Hippocampal formation (tissue), 2 donors: ENCODE measurements at regions not wholly inside any gene's neighbourhood (a gene's known extent, or its start where the extent isn't known, plus 50 kb on each side); places are given as distances from the start of the nearest gene placed in this dataset.
"Not testable (repeated sequence)": the region's sequence is repeated elsewhere in the genome, so short reads cannot be mapped to it uniquely, and the experiment has no call there.

Source experiments
- DNase-seq, 2 donors: peaks; one replicate each; lab custom pipeline; 2025; lab: John Stamatoyannopoulos, UW

DNA sequence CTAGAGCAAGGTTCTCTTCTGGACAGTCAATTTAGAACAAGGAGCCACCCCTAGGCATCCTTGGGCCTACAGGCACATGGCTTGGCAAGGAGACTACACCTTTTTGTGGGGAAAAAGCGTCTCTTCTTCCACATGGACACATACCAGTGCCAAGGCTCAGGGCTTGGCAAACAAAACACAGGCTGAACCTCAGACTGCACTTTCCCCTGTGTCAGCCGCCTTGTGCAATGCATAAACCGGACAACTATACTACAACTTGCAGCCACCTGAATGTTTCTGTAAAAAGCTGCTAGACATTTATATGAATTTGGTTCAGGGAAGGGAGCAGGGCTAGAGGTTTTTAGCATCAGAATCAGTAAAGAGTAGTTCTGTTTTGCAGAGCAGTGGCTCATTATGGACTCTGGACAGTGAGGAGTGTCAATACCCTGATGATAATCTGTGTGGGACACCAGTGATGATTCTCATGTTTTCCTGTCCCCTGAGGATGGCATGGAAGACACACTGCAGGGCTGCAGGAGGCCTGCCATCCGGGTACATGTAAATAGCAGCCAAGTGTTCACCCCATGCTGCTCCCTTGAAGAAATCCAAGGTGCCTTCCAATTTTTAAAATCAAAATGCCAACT is 118.9 kb downstream of the GATA3 start:
- no peak for DNase-seq

DNA sequence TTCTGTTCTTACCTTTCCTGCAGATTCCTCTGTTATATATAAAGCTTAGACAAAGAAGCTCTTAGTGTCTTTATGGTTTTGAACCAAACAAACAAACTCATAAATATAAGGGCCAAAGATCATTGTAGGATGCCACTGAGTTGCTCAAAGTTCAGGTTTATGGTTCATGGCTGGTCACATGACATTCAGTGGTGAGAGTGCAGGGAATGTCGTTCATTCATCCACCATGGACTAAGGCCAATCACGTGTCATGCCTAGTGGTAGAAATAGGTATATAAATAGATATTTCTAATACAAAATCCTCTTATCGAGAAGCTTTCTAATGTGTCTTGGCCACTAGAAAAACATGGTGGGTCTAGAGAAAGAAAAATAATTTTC is 119.4 kb downstream of the GATA3 start:
- no peak for DNase-seq

DNA sequence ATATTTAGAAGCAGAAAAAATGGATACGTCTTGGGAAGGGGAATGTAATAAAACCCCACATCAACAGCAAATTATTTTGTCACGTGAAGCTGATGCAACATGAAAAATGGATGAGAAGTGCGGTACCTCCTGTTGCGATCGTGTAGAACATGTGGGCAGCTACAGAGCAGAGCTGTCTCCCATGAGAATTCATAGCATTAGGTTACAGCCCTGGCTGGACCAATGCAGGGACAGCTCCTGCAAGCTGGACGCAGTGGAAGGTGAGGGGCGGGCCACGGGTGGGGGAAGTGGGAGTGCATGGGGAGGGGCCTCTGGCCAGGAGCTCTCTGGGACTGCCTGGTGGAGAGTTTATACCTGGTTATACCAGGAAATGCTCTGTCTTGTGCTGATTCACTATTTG is 120.3 kb downstream of the GATA3 start:
- no peak for DNase-seq

DNA sequence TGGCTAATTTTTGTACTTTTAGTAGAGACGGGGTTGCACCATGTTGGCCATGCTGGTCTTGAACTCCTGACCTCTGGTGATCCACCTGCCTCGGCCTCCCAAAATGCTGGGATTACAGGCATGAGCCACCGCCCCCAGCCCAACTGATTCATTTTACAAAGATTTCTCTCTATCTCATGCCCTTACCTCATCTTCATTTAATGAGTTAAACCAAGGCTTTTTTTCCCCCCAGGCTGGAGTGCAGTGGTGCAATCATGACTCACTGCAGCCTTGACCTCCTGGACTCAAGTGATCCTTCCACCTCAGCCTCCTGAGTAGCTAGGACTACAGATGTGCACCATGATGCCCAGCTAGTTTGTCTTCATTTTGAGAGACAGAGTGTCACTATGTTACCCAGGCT is 123.0 kb downstream of the GATA3 start:
- not testable (repeated sequence) for DNase-seq

DNA sequence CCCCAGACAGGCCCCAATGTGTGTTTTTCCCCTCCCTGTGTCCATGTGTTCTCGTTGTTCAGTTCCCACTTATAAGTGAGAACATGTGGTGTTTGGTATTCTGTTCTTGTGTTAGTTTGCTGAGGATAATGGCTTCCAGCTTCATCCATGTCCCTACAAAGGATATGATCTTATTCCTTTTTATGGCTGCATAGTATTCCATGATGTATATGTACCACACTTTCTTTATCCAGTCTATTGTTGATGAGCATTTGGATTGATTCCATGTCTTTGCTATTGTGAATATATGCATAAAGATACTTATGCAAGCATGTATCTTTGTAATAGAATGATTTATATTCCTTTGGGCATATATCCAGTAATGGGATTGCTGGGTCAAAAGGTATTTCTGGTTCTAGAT is 125.3 kb downstream of the GATA3 start:
- not testable (repeated sequence) for DNase-seq

DNA sequence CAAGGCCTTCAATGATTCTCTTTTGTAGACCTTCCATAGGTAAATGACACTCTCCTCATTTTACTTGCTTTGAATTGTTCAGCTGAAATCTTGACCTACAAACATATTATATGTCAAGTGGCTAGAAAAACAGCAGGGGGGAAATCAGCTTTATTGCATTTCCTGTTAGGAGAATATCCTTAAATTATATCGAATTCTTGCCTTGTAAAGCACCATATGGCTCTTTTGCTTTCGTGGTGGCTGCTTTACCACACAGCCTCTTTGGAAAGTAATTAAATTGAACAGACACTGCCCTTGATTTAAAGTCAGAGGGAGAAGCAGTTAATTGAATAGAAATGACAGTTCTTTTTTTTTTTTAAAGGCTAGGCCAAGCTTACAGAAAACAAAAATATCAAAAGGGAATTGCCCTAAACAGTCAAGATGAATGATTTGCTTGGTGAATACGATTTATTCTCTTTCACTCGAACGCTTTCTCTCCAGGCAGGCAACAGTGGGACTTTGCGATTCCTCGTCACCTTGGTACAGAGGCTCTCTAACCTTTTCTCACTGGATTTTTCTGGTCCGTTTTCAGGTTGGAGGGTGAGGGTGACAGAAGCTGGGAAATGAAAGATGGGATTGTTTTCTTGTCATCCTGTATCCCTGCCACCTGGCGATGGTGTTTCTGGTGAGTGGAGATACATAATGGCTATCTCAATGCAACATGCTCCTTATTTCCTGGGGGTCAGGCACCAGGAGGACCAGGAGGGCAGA is 126.0 kb downstream of the GATA3 start:
- DNase-seq: no peak

DNA sequence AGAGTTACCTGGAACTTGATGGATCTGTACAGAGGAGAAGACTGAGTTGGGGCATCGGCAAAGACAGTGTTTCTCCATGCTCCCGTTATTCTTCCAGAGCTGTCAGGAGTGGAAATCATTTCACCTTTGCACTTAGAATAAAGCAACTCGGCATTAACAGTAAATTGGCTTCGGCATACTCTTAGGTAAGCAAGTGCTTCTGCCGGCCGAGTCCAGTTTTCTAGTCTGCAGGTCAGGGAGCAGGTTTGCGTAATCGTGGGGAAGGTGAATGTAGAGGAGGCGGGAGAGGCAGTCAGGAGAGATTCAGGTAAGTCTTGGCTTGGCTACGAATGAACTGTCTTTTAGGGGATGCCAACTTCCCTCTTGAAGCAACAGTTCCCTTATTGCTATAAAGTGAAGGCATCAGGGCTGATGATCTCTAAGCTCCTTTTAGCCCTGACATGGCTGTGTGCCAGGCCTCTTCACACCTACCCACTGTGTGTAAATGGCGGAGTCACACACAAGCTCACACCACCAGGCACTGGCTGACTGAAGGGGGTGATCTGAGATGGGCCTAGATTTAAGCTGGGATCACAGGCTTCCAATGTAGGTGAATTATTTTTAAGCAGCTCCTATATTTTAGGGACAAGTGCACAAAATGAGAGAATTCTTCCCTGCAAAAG is 127.1 kb downstream of the GATA3 start:
- DNase-seq: no peak

DNA sequence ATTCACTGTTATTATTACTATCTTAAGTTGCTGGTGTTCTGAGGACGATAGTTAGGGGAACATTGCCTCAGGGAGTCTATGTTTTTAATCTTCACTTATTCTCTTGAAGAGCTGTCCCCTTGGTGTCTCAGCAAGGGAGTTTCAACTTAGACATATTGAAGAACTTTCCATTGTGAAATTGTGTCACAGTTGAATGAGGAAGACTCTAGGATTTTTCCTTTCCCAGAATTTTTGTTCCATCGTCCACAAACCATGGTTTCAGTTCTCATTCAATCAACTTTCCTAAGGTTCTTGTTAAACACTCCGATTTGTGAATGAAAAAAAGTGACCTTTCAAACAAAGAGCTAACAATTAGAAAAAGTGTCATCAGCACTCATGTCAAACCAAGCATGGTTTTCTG is 128.3 kb downstream of the GATA3 start:
- no peak for DNase-seq

DNA sequence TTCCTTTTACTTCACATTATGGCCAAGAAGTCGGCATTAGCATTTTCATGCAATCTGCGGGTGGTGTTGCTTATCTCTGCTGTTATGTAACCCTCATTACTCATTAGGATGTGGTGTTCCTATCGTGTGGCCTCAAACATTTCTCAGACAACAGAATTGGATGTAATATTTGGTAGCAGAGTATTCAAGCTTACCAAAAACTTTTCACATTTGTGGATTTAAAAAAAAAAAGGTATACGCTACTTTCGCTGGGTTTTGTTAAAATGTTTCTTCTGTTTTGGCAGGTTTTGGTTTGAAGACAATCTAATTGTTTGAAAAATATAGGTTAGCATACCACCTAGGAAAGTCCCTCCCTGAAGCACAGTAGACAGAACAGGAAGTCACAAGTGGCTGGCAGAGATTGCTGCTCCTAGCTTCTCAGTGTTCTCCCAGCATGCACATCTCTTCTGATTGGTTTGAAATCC is 128.8 kb downstream of the GATA3 start:
- no peak for DNase-seq

DNA sequence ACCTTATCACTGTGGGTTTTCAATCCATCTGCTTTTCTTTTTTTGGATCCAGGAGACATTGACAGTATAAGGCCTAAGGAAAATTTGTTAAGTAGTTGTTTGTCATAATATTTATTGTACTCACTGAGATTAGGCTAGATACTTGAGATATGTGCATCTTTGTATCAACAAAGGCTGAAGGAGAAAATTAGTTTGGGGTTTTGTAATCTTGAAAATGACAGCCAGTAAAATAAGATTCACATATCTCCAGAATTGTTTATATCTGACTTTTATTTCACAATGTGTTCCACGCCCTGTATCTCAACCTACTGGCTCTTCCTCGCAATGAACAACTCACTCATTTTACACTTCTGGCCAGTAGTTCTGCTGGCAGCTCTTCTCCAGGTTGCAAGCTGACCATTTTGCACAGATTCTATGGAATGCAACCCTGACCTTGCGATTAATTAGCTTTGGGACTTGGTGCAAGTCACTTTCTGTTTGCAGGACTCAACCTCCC is 132.7 kb downstream of the GATA3 start:
- DNase-seq: no peak

DNA sequence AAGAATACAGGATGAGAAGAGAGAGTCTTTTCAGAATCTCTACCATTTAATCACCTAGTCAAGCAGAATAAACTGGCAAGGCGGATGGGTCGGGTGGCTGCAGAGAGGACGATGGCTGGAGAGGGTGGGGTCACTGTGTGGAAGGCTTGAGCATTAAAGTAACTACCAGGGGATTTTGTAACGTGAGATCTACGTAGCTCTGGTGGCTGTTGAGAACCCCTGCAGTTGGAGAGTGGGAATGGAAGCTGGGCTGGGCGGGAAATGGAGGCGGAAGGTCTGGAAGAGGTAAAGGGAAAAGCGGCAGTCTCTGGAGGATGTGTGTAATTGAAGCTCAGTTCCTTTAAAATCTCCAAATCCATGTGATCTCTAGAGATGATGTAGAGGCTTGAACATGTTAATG is 135.0 kb downstream of the GATA3 start:
- DNase-seq: no peak

DNA sequence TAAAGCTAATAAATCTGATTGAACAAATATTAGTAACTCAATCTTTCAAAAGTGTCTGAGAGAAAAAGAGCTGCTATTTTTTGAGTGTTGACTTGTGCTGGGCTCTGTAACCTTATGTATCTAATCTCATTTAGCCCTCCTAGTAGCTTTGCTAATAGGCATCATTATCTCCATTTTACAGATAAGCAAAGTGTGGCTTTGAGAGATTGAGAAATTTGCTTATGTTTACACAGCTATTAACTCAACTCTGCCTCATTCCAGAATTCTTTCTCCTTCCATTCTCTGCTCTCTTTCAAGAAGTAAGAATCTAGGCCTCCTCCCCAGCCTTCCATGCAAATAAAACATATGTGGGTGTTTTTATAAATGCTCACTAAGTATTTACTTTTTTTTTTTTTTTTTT is 137.8 kb downstream of the GATA3 start:
- DNase-seq: no peak

DNA sequence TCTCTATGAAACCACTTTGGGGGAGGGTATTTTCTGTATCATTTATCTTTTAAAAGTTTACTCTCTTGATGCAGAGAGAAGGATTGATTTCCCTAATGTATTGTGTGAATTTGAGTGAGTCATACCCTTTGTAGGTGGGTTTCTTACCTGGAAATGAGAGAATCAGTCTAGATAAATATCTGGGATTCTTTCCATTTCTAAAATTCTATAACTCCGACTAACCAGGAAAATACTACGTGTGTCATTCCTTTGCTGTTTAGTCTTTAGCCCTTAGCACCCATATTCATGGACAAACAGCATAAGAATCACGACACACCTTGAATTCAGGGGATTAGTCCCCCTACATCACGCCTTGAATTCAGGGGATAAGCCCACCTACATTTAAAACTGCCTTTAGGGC is 139.1 kb downstream of the GATA3 start:
- no peak for DNase-seq

DNA sequence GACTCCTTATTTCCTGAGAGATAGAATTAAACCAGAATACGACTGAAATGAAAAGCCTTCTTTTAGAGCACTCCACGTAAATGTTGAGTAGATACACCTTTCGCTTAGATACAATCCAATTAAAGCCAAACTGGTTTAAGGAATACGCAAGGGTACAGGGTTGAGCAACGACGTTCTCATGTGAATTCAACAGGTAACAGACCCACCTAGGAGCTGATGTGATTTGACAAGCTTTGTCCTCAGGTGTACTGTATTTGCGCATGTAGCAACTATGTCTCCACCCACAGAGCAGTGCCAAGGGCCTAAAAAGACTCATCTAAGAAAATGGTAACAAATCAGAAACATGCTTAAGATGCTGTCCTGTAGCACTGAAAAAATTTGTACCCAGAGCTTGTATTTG is 139.6 kb downstream of the GATA3 start:
- no peak for DNase-seq

DNA sequence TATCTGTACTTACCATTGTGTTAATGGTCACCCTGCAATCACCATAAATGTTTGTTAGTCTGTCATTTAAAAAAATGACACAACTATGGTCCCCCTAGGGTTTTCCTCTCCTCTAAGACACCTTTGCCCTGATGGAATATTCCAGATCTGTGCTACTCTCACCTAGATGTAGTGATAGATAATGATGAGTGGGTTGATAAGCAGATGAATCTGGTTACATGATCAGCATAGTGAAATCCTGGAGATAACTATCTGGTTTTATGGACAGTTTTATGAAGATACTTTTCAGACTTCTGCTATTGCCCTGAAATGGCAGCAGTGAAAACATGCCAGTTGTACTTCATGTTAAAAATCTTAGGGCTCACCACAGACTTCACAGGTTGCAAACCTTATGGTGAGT is 152.4 kb downstream of the GATA3 start:
- DNase-seq: no peak

DNA sequence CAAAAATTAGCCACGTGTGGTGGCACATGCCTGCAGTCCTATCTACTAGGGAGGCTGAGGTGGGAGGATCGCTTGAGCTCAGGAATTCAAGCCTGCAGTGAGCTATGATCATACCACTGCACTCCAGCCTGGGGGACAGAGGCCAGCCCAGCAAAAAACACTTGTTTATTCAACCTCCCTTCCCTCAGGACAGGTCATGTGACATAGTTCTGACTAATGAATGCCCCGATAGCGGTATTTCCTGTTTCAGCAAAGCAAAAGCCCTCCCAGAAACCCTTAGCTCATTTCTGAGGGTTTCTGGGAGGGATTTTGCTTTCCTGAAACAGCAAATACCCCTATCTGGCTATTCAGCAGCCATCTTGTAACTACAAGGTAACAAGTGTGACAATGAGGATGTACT is 157.1 kb downstream of the GATA3 start:
- DNase-seq: no peak

DNA sequence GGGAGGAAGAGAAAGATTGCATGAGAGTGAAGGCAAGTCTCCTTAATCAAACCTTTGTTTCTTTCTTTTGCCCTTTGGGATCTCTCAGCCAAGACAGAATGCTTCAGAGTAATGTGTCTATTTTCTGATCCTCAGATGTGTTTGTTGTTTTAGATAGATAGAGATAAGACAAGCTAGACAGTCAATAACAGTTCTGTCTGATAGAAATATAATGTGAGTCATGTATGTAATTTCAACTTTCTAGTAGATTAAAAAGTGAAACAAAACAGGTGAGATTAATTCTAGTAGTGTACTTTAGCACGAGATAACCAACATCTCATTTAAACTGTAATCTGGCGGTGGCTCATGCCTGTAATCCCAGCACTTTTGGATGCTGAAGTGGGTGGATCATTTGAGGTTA is 159.2 kb downstream of the GATA3 start:
- no peak for DNase-seq

DNA sequence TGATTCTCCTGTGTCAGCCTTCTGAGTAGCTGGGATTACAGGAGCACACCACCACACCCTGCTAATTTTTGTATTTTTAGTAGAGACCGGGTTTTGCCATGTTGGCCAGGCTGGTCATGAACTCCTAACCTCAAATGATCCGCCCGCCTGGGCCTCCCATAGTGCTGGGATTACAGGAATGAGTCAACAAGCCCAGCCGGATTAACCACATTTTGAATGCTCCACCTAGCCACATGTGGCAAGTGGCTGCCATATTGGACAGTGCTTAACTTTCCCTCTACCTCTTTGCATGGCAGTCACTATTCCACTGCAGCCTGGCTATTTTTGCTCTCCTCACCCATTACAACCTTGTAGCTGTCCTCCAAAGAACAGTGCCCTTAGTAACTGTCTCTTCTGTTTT is 160.1 kb downstream of the GATA3 start:
- DNase-seq: no peak

DNA sequence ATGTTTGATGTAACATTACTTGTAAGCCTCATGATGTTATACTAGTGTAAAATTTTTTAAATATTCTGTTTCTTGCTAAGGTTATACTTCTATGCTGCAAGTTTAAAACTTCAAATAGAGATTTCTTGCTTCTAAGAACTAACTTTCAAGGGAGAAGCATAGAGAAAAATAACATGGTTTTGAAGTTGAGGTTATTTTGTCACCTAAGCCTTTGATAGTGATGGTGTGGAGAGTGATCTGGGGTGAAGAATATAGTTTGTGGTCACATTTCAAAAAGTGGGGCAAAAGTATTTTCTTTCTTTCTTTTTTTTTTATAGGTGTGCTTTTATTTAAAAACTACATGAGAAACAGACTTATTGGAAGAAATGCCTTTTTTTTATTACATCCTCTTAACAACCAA is 162.4 kb downstream of the GATA3 start:
- no peak for DNase-seq

DNA sequence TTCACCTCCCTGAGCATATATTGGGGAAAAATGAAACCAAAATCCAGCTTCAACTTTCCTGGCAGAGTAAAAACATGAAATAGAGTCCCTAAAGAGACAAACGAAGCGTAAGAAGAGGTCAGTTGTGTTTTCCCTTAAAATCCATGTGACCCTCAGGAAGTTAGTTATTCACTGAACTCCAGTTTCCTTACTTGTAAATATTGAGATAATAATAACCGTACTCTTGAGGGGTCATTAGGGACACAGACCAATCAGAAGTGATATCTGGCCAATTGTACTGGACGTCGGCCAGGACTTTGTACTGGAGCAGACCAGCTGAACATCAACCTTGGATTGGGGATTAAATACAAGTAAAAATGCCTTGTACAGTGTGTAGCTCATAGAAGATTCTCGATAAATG is 167.0 kb downstream of the GATA3 start:
- DNase-seq: no peak

DNA sequence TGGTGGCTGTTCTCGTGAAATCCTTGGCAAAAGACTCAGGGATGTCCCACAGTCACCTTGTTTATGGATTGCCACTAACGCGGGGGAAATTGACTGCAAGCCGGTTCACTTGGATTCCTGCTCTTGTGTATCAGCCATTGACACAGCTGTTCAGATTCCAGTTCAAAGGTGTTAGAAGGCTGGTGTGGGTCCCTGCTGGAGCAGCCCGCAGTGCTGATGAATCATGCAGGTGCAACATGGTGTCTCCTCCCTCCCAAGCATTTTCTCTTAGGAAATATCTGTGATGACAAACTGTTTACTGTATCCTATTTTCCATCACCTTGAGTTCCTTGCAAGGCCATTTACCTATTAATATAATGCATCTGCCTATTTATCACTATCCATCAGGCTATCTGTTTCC is 170.1 kb downstream of the GATA3 start:
- no peak for DNase-seq

DNA sequence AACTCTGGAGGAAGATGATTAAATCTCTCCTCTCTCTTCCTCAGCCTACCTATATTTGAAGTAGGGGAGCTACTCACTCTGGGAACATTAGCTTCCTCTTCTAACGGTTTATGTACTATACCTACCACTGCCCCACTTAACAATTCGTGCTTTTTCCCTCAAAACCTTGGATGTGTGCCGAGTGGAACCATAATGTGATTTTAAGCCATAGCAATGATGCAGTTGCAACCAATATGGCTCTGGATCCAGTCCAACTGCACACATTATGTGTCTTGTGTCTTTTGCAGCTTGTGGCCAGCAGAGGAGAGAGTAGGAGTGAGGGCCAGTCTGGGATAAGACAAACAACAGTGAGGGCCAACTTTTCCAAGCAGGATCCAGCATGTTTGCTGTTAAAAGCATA is 170.7 kb downstream of the GATA3 start:
- DNase-seq: no peak

DNA sequence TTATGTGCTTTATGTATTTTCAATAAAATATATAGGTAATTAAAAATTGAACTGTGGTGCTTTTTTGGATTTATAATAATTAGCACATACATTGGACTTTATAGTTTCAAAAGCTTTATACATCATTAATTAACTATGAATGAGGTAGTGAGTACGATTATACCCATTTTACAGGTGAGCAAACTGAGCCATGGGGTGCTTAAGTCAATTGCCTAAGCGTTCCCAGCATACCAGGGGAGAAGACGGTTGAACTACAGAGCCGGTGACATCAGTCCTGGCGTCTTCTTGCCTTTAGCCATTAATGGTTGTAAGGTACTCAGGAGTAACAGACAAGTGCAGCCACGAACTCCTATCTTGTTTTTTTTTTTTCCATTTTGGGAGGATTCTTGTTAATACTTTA is 172.8 kb downstream of the GATA3 start:
- no peak for DNase-seq
